ENCODE measurements at regions not wholly inside any gene's neighbourhood (a gene's known extent, or its start where the extent isn't known, plus 50 kb on each side); places are given as distances from the start of the nearest gene placed in this dataset.

GRCh38 chr16:79784007-79784406, 183.5 kb upstream of the MAF start:
- H2BK20ac ChIP-seq (ENCODE audit: low read depth, low read length, poor library complexity, severe bottlenecking) = no peak overlapping the region
- TF ChIP-seq CTCF (conservative IDR thresholded peaks at IDR 0.05) = no peak
- H2BK120ac ChIP-seq (ENCODE audit: low read depth, low read length, poor library complexity, severe bottlenecking) = no peak overlapping the region
- no peaks in the 10 kb centered on the region for H3K79me2 ChIP-seq (ENCODE audit: insufficient read depth, low read length)
- H4K5ac ChIP-seq (ENCODE audit: insufficient read length, low read depth, low read length) = no peak overlapping the region
- H2BK12ac ChIP-seq (ENCODE audit: insufficient read length, low read depth, low read length) = no peak overlapping the region
- H2BK5ac ChIP-seq (ENCODE audit: insufficient read length, low read length) = no peak overlapping the region
- no CpG with 5 or more reads among the region's 5 CpGs for WGBS (ENCODE audit: extremely low coverage, insufficient read length, low lambda C conversion rate)
- H3K23ac ChIP-seq (ENCODE audit: insufficient read length, low read depth, low read length) = no peak overlapping the region
- no peak overlapping the region for H3K4ac ChIP-seq (ENCODE audit: low read depth, low read length)
- no peaks in the 10 kb centered on the region; the same call in 1 of the 2 replicates for H3K27me3 Mint-ChIP-seq (ENCODE audit: low read depth)
- no peak overlapping the region for H4K91ac ChIP-seq (ENCODE audit: insufficient read length, low read depth, low read length)
- no peak overlapping the region for H3K27ac Mint-ChIP-seq
- no peak overlapping the region for H4K8ac ChIP-seq (replicated peaks; ENCODE audit: insufficient read length, low read depth, low read length)
- no peak overlapping the region for H2BK15ac ChIP-seq (ENCODE audit: low read depth, low read length)
- no peak overlapping the region for H2AFZ ChIP-seq (ENCODE audit: low read length)
- H2AK5ac ChIP-seq (ENCODE audit: insufficient read length, low read length) = no peak overlapping the region
- no peaks in the 10 kb centered on the region for H3K36me3 Mint-ChIP-seq (ENCODE audit: insufficient read depth in 1 of 3, low read depth in 3 of 3)
- H3K79me1 ChIP-seq (ENCODE audit: insufficient read depth, low read depth, low read length, poor library complexity, severe bottlenecking) = no peaks in the 10 kb centered on the region
- H3K9me3 ChIP-seq (ENCODE audit: control insufficient read depth, low read depth, low read length) = no peaks in the 10 kb centered on the region
- H3K4me2 ChIP-seq (ENCODE audit: insufficient read depth, insufficient read length, low read length) = no peak overlapping the region
- no peak overlapping the region for H3K4me3 Mint-ChIP-seq
- no peak overlapping the region for H3K9ac ChIP-seq (ENCODE audit: extremely low read depth, insufficient read length, low read length)
- no peak overlapping the region for H3K56ac ChIP-seq (ENCODE audit: insufficient read length, low read depth, low read length)
- no peaks in the 10 kb centered on the region for H3K23me2 ChIP-seq (ENCODE audit: insufficient read length, low read depth, low read length, poor library complexity, severe bottlenecking)
- H4K20me1 ChIP-seq (ENCODE audit: control insufficient read depth, insufficient read depth, insufficient read length) = no peaks in the 10 kb centered on the region
- no peak overlapping the region for H3T11ph ChIP-seq (ENCODE audit: low read length)
- H3K4me1 Mint-ChIP-seq = no peaks in the 10 kb centered on the region; a peak in 1 of 4 replicates
- no peak for DNase-seq
- no peaks in the 10 kb centered on the region for H3K27me3 ChIP-seq (ENCODE audit: insufficient read depth, low read length)
- no peak overlapping the region for H3K18ac ChIP-seq (ENCODE audit: insufficient read length, low read depth, low read length)
- H3K14ac ChIP-seq (ENCODE audit: insufficient read depth, low read length) = no peak overlapping the region
- no peaks in the 10 kb centered on the region for H3K9me3 Mint-ChIP-seq
- no peak overlapping the region for H3K27ac ChIP-seq (ENCODE audit: insufficient read length, low read depth, low read length)
- no peaks in the 10 kb centered on the region for H3K4me1 ChIP-seq (ENCODE audit: insufficient read depth, low read length)

Data from H9 (cell line).